SK-N-SH (cell line): ENCODE measurements at regions not wholly inside any gene's neighbourhood (a gene's known extent, or its start where the extent isn't known, plus 50 kb on each side); places are given as distances from the start of the nearest gene placed in this dataset.

ENCODE experiments used
- CTCF ChIA-PET: fragments of 300-600, 350-600 bp; formaldehyde crosslinking; extraction: SDS; loops from one replicate; lab custom pipeline; 2021; lab: Yijun Ruan, JAX
- POLR2A ChIA-PET: fragments of 350-600 bp; sonication (Branson Sonifier 250); formaldehyde crosslinking; extraction: SDS; loops from one replicate; lab custom pipeline; 2020; ENCODE audit warnings: antibody characterized with exemption, inconsistent platforms; lab: Yijun Ruan, JAX
- DNase-seq: peaks from one replicate; pipeline ENCODE4 v3.0.0; 2012
- H2AFZ ChIP-seq: fragments of 200-600 bp; sonication (generic); 2 replicates; pipeline ENCODE4 v1.8.1; 2016; ENCODE audit warnings: antibody characterized with exemption, mild to moderate bottlenecking, low read depth
- H3F3A ChIP-seq: fragments of 200-600 bp; sonication (generic); replicated peaks from 2 replicates; pipeline ENCODE3; 2016; ENCODE audit warnings: antibody characterized with exemption, mild to moderate bottlenecking; ENCODE audit not compliant: insufficient read depth
- H3K27ac ChIP-seq, 2 experiments: fragments of 200-500 bp in 1 of 2; fragments of 200-600 bp in 1 of 2; sonication (Bioruptor generic) in 1 of 2; sonication (generic), shearing (Covaris generic) in 1 of 2; 2 replicates each; pipeline versions ENCODE4 v1.5.1 to v1.6.1; 2014 to 2016; ENCODE audit warnings: low read depth in 2 of 2, inconsistent platforms in 1 of 2, low read length in 1 of 2, mild to moderate bottlenecking in 1 of 2, mixed read lengths in 1 of 2
- H3K27me3 ChIP-seq: fragments of 200-600 bp; sonication (generic), shearing (Covaris generic); 2 replicates; pipeline ENCODE4 v1.6.1; 2016; ENCODE audit warnings: mixed run types; ENCODE audit not compliant: insufficient read depth
- H3K36me3 ChIP-seq, 2 experiments: fragments of 200-500 bp in 1 of 2; fragments of 200-600 bp in 1 of 2; sonication (Bioruptor generic) in 1 of 2; sonication (generic) in 1 of 2; replicated peaks in 1 of 2; 2 replicates each; pipeline versions ENCODE3 to v1.5.1; 2014 to 2016; ENCODE audit warnings: low read length in 1 of 2, mild to moderate bottlenecking in 1 of 2; ENCODE audit not compliant: insufficient read depth in 2 of 2, control insufficient read depth in 1 of 2
- H3K4me1 ChIP-seq, 2 experiments: fragments of 200-500 bp in 1 of 2; fragments of 200-600 bp in 1 of 2; sonication (Bioruptor generic) in 1 of 2; sonication (generic), shearing (Covaris generic) in 1 of 2; 2 replicates each; pipeline versions ENCODE4 v1.5.1 to v1.6.1; 2014 to 2016; ENCODE audit warnings: low read depth in 1 of 2, low read length in 1 of 2, mixed run types in 1 of 2; ENCODE audit not compliant: insufficient read depth in 2 of 2, control insufficient read depth in 1 of 2
- H3K4me2 ChIP-seq: fragments of 200-600 bp; sonication (generic), shearing (Covaris generic); 2 replicates; pipeline ENCODE4 v1.6.1; 2017; ENCODE audit warnings: mixed run types
- H3K4me3 ChIP-seq, 2 experiments: fragments of 200-500 bp in 1 of 2; fragments of 200-600 bp in 1 of 2; sonication (Bioruptor generic) in 1 of 2; sonication (generic), shearing (Covaris generic) in 1 of 2; 2 replicates each; pipeline versions ENCODE4 v1.5.1 to v1.8.1; 2014 to 2016; ENCODE audit warnings: low read depth in 2 of 2, inconsistent platforms in 1 of 2, low read length in 1 of 2, mild to moderate bottlenecking in 1 of 2, mixed read lengths in 1 of 2, moderate library complexity in 1 of 2
- H3K79me2 ChIP-seq: fragments of 200-600 bp; sonication (generic); 2 replicates; pipeline ENCODE4 v1.8.1; 2017; ENCODE audit warnings: mild to moderate bottlenecking; ENCODE audit not compliant: insufficient read depth
- H3K9ac ChIP-seq: fragments of 200-600 bp; sonication (generic); 2 replicates; pipeline ENCODE4 v1.6.1; 2017; ENCODE audit warnings: mixed run types
- H3K9me2 ChIP-seq: fragments of 200-600 bp; sonication (generic); 2 replicates; pipeline ENCODE4 v1.6.1; 2017; ENCODE audit warnings: mixed run types
- H3K9me3 ChIP-seq: fragments of 200-600 bp; sonication (generic); 2 replicates; pipeline ENCODE4 v1.6.1; 2017; ENCODE audit warnings: mixed run types, mild to moderate bottlenecking, moderate library complexity
- H4K20me1 ChIP-seq: fragments of 200-600 bp; sonication (generic); 2 replicates; pipeline ENCODE4 v1.6.1; 2017; ENCODE audit warnings: mild to moderate bottlenecking, mixed run types; ENCODE audit not compliant: insufficient read depth
- EP300 ChIP-seq, 2 experiments: IDR thresholded peaks; 2 replicates each; pipeline versions ENCODE4 v1.4.0 to v1.6.1; 2012; ENCODE audit warnings: borderline replicate concordance in 1 of 2, low read depth in 1 of 2, low read length in 1 of 2
- EZH2phosphoT487 ChIP-seq: fragments of 200-600 bp; sonication (generic); IDR thresholded peaks from 2 replicates; pipeline ENCODE4 v1.6.1; 2017; ENCODE audit warnings: low read depth, mixed run types, mild to moderate bottlenecking, antibody characterized with exemption, moderate library complexity, borderline replicate concordance
- FOSL2 ChIP-seq: IDR thresholded peaks from 2 replicates; pipeline ENCODE4 v1.4.0; 2012; ENCODE audit warnings: low read depth, mild to moderate bottlenecking, moderate library complexity, borderline replicate concordance
- FOXM1 ChIP-seq: IDR thresholded peaks from 2 replicates; pipeline ENCODE4 v1.4.0; 2012; ENCODE audit warnings: low read depth, mild to moderate bottlenecking
- JUND ChIP-seq: IDR thresholded peaks from 2 replicates; pipeline ENCODE4 v1.4.0; 2012
- MEF2A ChIP-seq: IDR thresholded peaks from 2 replicates; pipeline ENCODE4 v1.4.0; 2012; ENCODE audit warnings: low read depth, borderline replicate concordance
- NFIC ChIP-seq: IDR thresholded peaks from 2 replicates; pipeline ENCODE4 v1.4.0; 2012; ENCODE audit warnings: borderline replicate concordance
- POLR2AphosphoS5 ChIP-seq: IDR thresholded peaks from 2 replicates; pipeline ENCODE4 v1.6.1; 2012; ENCODE audit warnings: low read depth, low read length
- RAD21 ChIP-seq: IDR thresholded peaks from 2 replicates; pipeline ENCODE4 v1.6.1; 2012; ENCODE audit warnings: mild to moderate bottlenecking, low read length
- RFX5 ChIP-seq: IDR thresholded peaks from 2 replicates; pipeline ENCODE4 v1.6.1; 2012; ENCODE audit warnings: mild to moderate bottlenecking, improper control_type of control experiment, low read length
- SMC3 ChIP-seq: IDR thresholded peaks from 2 replicates; pipeline ENCODE4 v1.6.1; 2012; ENCODE audit warnings: low read depth, low read length, improper control_type of control experiment
- TAF1 ChIP-seq: IDR thresholded peaks from 2 replicates; pipeline ENCODE4 v1.6.1; 2012; ENCODE audit warnings: low read depth, mild to moderate bottlenecking, low read length, moderate library complexity, borderline replicate concordance
- TEAD4 ChIP-seq: IDR thresholded peaks from 2 replicates; pipeline ENCODE4 v1.4.0; 2012; ENCODE audit warnings: mild to moderate bottlenecking, borderline replicate concordance; ENCODE audit not compliant: insufficient read depth
- YY1 ChIP-seq: IDR thresholded peaks from 2 replicates; pipeline ENCODE4 v1.4.0; 2012; ENCODE audit warnings: low read depth, mild to moderate bottlenecking
- WGBS: methylation state at CpG from one replicate; pipeline ENCODE4 v1.1.6; 2017; ENCODE audit warnings: low lambda C conversion rate; 5-methylcytosine and 5-hydroxymethylcytosine counted together
- TF ChIP-seq, protein P1 (sequence below): fragments of 150-350 bp; IDR thresholded peaks from 2 replicates; pipeline ENCODE4 v1.6.1; 2016; ENCODE audit warnings: mild to moderate bottlenecking, low read depth, low read length
- TF ChIP-seq, protein P2 (sequence below): fragments of 200-600 bp; sonication (generic); IDR thresholded peaks from 2 replicates; pipeline ENCODE4 v1.6.1; 2017; ENCODE audit warnings: antibody characterized with exemption, mild to moderate bottlenecking, moderate library complexity
- TF ChIP-seq, protein P3 (sequence below): IDR thresholded peaks from 2 replicates; pipeline ENCODE4 v1.6.1; 2012; ENCODE audit warnings: mild to moderate bottlenecking, low read depth, low read length, moderate library complexity
- TF ChIP-seq, protein P4 (sequence below): IDR thresholded peaks from 2 replicates; pipeline ENCODE4; 2012
- TF ChIP-seq, protein P5 (sequence below): fragments of 150-350 bp; IDR thresholded peaks from 2 replicates; pipeline ENCODE4 v1.6.1; 2017; ENCODE audit warnings: antibody characterized with exemption, low read length, low read depth, borderline replicate concordance

DNA sequence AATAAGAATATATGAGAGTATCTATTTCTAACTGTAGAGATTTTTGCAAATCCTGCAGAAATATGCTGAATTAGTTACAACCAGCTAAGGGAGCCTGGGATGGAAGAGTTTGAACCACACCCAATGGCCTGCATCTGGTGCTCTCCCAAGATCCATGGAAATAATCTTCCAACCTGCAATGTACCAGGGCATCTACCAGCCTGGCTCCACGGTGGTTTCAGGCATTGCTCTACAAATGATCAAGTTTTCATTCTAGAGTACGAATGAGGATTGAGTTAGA is 61.4 kb upstream of the IL1R1 start:
- Histone ChIP-seq H3K4me3 (no peak overlapping the region), H3K79me2 (no peaks in the 10 kb centered on the region), H3K27ac (peak overlapping the region in 1 of 2 experiments; percentile 32; a peak in 1 of 4 replicates), H3K9ac (no peak overlapping the region), H3K4me1 (no peaks in the 10 kb centered on the region; a peak in 1 of 4 replicates), H3F3A (no peaks in the 10 kb centered on the region), H3K36me3 (no peaks in the 10 kb centered on the region), H3K9me2 (no peaks in the 10 kb centered on the region), H3K4me2 (no peak overlapping the region), H2AFZ (no peak overlapping the region), H4K20me1 (no peaks in the 10 kb centered on the region), H3K9me3 (peaks cover 5% of the 10 kb centered on the region), H3K27me3 (no peaks in the 10 kb centered on the region)
- POLR2A ChIA-PET, result no interaction called here
- TF ChIP-seq, protein P1, sequence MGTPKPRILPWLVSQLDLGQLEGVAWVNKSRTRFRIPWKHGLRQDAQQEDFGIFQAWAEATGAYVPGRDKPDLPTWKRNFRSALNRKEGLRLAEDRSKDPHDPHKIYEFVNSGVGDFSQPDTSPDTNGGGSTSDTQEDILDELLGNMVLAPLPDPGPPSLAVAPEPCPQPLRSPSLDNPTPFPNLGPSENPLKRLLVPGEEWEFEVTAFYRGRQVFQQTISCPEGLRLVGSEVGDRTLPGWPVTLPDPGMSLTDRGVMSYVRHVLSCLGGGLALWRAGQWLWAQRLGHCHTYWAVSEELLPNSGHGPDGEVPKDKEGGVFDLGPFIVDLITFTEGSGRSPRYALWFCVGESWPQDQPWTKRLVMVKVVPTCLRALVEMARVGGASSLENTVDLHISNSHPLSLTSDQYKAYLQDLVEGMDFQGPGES, result no peak
- no peak for TF ChIP-seq TAF1
- TF ChIP-seq MEF2A, result no peak
- TF ChIP-seq POLR2AphosphoS5, result no peak
- TF ChIP-seq YY1, result no peak
- no peak for TF ChIP-seq TEAD4
- TF ChIP-seq FOXM1, result no peak
- TF ChIP-seq EZH2phosphoT487, result no peak
- DNase-seq, result no peak
- 56% methylated on average over 2 of the region's 2 CpGs for WGBS
- CTCF ChIA-PET, result interaction anchor here (1.2 kb wide), 1 partner anchor 61 kb away, joined by 4 read pairs; no protein-coding TSS in a partner anchor

DNA sequence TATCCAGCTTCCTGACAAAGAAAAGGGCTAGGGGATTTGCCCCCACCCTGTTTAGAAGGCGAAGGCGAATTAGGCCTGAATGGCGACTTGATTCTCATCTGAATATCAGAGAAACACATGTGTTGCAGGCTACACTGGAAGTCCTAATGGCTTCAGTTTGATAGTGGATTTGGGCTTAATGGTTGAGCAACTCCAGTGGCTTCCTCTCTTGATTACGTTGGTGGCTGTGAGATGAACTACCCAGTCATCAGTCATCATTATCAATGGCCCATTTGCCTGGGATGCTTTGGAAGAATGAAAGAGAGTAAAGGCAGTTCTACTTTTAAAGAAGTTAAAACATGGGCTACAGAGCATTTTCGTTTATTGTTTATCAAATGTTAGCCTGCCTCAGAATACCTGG is 60.9 kb upstream of the IL1R1 start:
- Histone ChIP-seq H3K27ac (no peak overlapping the region; a peak in 1 of 4 replicates), H3K4me1 (no peaks in the 10 kb centered on the region; a peak in 1 of 4 replicates), H3K27me3 (no peaks in the 10 kb centered on the region), H2AFZ (no peak overlapping the region), H3K4me2 (no peak overlapping the region), H3K4me3 (no peak overlapping the region), H3K79me2 (no peaks in the 10 kb centered on the region), H4K20me1 (no peaks in the 10 kb centered on the region), H3K9me2 (no peaks in the 10 kb centered on the region), H3K9ac (no peak overlapping the region), H3F3A (no peaks in the 10 kb centered on the region), H3K36me3 (no peaks in the 10 kb centered on the region), H3K9me3 (peaks cover under 1% of the 10 kb centered on the region)
- CTCF ChIA-PET, result no interaction called here
- DNase-seq, result no peak
- 76% methylated on average over 5 of the region's 5 CpGs for WGBS
- POLR2A ChIA-PET, result no interaction called here
- TF ChIP-seq, protein P2, sequence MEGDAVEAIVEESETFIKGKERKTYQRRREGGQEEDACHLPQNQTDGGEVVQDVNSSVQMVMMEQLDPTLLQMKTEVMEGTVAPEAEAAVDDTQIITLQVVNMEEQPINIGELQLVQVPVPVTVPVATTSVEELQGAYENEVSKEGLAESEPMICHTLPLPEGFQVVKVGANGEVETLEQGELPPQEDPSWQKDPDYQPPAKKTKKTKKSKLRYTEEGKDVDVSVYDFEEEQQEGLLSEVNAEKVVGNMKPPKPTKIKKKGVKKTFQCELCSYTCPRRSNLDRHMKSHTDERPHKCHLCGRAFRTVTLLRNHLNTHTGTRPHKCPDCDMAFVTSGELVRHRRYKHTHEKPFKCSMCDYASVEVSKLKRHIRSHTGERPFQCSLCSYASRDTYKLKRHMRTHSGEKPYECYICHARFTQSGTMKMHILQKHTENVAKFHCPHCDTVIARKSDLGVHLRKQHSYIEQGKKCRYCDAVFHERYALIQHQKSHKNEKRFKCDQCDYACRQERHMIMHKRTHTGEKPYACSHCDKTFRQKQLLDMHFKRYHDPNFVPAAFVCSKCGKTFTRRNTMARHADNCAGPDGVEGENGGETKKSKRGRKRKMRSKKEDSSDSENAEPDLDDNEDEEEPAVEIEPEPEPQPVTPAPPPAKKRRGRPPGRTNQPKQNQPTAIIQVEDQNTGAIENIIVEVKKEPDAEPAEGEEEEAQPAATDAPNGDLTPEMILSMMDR, result no peak
- TF ChIP-seq, protein P3, sequence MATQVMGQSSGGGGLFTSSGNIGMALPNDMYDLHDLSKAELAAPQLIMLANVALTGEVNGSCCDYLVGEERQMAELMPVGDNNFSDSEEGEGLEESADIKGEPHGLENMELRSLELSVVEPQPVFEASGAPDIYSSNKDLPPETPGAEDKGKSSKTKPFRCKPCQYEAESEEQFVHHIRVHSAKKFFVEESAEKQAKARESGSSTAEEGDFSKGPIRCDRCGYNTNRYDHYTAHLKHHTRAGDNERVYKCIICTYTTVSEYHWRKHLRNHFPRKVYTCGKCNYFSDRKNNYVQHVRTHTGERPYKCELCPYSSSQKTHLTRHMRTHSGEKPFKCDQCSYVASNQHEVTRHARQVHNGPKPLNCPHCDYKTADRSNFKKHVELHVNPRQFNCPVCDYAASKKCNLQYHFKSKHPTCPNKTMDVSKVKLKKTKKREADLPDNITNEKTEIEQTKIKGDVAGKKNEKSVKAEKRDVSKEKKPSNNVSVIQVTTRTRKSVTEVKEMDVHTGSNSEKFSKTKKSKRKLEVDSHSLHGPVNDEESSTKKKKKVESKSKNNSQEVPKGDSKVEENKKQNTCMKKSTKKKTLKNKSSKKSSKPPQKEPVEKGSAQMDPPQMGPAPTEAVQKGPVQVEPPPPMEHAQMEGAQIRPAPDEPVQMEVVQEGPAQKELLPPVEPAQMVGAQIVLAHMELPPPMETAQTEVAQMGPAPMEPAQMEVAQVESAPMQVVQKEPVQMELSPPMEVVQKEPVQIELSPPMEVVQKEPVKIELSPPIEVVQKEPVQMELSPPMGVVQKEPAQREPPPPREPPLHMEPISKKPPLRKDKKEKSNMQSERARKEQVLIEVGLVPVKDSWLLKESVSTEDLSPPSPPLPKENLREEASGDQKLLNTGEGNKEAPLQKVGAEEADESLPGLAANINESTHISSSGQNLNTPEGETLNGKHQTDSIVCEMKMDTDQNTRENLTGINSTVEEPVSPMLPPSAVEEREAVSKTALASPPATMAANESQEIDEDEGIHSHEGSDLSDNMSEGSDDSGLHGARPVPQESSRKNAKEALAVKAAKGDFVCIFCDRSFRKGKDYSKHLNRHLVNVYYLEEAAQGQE, result no peak
- TF ChIP-seq, protein P4, sequence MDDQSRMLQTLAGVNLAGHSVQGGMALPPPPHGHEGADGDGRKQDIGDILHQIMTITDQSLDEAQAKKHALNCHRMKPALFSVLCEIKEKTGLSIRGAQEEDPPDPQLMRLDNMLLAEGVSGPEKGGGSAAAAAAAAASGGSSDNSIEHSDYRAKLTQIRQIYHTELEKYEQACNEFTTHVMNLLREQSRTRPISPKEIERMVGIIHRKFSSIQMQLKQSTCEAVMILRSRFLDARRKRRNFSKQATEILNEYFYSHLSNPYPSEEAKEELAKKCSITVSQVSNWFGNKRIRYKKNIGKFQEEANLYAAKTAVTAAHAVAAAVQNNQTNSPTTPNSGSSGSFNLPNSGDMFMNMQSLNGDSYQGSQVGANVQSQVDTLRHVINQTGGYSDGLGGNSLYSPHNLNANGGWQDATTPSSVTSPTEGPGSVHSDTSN, result no peak
- TF ChIP-seq EP300 (IDR thresholded peaks at IDR 0.05; ENCODE audit: borderline replicate concordance in 1 of 2, low read depth in 1 of 2, low read length in 1 of 2) (no peak), FOSL2 (no peak), NFIC (no peak), YY1 (no peak), RFX5 (no peak), SMC3 (no peak), RAD21 (no peak), EZH2phosphoT487 (no peak), JUND (no peak), TAF1 (no peak)
- TF ChIP-seq, protein P5, sequence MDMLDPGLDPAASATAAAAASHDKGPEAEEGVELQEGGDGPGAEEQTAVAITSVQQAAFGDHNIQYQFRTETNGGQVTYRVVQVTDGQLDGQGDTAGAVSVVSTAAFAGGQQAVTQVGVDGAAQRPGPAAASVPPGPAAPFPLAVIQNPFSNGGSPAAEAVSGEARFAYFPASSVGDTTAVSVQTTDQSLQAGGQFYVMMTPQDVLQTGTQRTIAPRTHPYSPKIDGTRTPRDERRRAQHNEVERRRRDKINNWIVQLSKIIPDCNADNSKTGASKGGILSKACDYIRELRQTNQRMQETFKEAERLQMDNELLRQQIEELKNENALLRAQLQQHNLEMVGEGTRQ, result no peak
